ENCODE measurements at regions not wholly inside any gene's neighbourhood (a gene's known extent, or its start where the extent isn't known, plus 50 kb on each side); places are given as distances from the start of the nearest gene placed in this dataset.

DNA sequence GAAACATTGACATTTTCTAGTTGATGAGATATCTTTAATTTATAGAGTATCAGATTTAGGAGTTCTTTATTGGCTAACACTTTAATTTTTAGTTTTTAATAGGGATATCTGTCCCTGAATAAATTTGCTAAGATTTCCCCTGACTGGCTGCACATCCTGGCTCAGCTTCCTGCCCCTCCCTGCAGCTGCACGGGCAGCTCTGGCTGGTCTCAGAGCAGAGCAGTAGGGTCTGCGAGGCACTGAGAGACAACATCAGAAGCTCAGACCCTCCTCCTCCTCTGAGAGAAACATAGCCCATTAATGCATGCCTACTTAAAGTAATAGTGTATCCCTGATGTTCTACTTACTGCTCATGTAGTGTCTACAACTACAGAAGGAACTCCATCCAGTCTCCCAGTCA, 139.2 kb downstream of the TNFSF13B start:
- no peak for DNase-seq (ENCODE audit: low spot score)
- Mint-ChIP-seq H3K4me3 (no peak overlapping the region), H3K36me3 (ENCODE audit: low read depth) (no peaks in the 10 kb centered on the region), H3K4me1 (ENCODE audit: low read depth) (peaks cover 7% of the 10 kb centered on the region), H3K27me3 (ENCODE audit: insufficient read depth) (no peaks in the 10 kb centered on the region), H3K9me3 (no peaks in the 10 kb centered on the region), H3K27ac (no peak overlapping the region)
- intact Hi-C loops (cut with micrococcal nuclease) = no loop called here

DNA sequence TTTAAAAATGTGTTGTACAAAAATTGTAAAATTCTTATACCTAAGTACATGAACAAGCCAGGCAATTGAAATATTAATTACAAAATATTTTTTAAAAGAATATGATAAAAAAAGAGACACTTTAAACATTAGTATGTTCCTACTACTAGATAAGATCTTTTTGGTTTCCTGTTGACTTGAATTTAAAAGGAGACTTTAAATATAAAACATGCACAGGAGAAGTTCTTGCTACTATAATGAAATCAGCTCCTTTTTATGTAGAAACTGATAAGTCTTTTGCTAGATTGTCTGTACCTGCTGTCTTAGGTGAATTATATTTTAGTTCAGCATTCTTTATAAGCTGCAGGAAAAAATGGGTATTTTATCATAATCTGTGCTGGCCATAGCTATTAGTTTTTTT, 140.2 kb downstream of the TNFSF13B start:
- peaks cover 7% of the 10 kb centered on the region for H3K4me1 Mint-ChIP-seq (ENCODE audit: low read depth)
- DNase-seq (ENCODE audit: low spot score) = no peak
- intact Hi-C loops (cut with micrococcal nuclease) = no loop called here
- H3K9me3 Mint-ChIP-seq = no peaks in the 10 kb centered on the region
- no peak overlapping the region for H3K4me3 Mint-ChIP-seq
- H3K36me3 Mint-ChIP-seq (ENCODE audit: low read depth) = no peaks in the 10 kb centered on the region
- H3K27me3 Mint-ChIP-seq (ENCODE audit: insufficient read depth) = no peaks in the 10 kb centered on the region
- no peak overlapping the region for H3K27ac Mint-ChIP-seq

DNA sequence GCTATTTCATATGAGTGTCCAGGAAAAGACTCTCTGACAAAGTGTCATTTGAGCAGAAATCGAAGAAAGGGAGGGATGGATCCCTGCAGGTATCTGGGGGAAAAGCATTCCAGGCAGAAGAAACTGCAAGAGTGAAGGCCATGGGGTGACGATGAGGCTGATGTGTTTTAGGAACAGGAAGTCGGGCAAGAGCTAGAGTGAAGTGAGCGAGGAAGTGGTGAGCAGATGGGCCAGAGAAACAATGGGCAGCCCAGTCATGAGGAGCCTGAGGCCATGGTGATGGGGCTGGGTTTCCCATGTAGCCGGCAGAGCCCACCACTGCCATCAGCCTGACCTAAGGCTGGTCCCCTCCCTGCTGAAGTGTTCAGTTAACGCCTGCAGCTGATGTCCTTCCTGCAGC, 150.2 kb downstream of the TNFSF13B start:
- DNase-seq (ENCODE audit: low spot score) = no peak
- H3K4me3 Mint-ChIP-seq = no peak overlapping the region
- no peaks in the 10 kb centered on the region for H3K9me3 Mint-ChIP-seq
- no peaks in the 10 kb centered on the region for H3K4me1 Mint-ChIP-seq (ENCODE audit: low read depth)
- no peak overlapping the region for H3K27ac Mint-ChIP-seq
- no peaks in the 10 kb centered on the region for H3K36me3 Mint-ChIP-seq (ENCODE audit: low read depth)
- intact Hi-C loops (cut with micrococcal nuclease) = no loop called here
- no peaks in the 10 kb centered on the region for H3K27me3 Mint-ChIP-seq (ENCODE audit: insufficient read depth)

DNA sequence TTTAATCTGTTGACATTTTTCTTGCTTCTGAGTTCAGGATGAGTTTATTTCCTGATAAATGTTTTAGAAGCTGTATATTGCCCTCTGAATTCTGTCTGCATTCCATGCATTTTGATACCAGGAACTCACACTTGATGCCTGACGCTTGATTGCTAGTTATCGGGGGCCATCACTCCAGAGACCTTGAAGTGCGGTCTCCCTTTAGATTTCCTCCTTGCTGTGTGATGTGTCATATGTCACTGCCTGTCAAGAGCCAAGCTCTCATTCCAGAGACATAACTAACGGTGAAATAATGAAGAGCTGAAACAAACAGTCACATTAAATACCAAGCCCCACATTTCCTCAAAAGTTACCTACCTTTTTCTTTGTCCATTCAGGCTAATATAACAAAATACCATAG, 155.5 kb downstream of the TNFSF13B start:
- H3K4me3 Mint-ChIP-seq = no peak overlapping the region
- H3K36me3 Mint-ChIP-seq (ENCODE audit: low read depth) = no peaks in the 10 kb centered on the region
- no peak overlapping the region for H3K27ac Mint-ChIP-seq
- H3K4me1 Mint-ChIP-seq (ENCODE audit: low read depth) = no peaks in the 10 kb centered on the region
- DNase-seq (ENCODE audit: low spot score) = no peak
- intact Hi-C loops (cut with micrococcal nuclease) = no loop called here
- H3K27me3 Mint-ChIP-seq (ENCODE audit: insufficient read depth) = no peaks in the 10 kb centered on the region
- H3K9me3 Mint-ChIP-seq = no peaks in the 10 kb centered on the region

DNA sequence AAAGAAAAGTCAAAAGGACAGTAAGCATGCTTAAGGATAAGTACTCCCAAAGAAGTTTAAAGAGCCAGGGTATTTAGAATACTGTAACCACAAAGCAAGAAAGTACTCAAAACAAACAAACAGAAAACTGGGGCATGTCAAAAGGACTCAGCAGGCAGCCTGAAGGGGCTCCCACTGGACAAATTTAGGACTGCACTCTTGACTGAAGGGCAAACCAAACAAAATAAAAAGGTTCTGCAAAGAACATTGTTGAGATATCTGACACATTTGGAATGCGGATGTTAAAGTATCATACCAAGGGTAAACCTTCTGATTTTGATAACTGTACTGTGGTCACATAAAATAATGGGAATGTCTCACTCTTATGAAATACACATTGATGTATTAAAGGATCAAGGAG, 157.4 kb downstream of the TNFSF13B start:
- H3K9me3 Mint-ChIP-seq = no peaks in the 10 kb centered on the region
- no peak overlapping the region for H3K27ac Mint-ChIP-seq
- H3K4me1 Mint-ChIP-seq (ENCODE audit: low read depth) = no peaks in the 10 kb centered on the region
- H3K4me3 Mint-ChIP-seq = no peak overlapping the region
- H3K36me3 Mint-ChIP-seq (ENCODE audit: low read depth) = no peaks in the 10 kb centered on the region
- no peaks in the 10 kb centered on the region for H3K27me3 Mint-ChIP-seq (ENCODE audit: insufficient read depth)
- intact Hi-C loops (cut with micrococcal nuclease) = no loop called here
- no peak for DNase-seq (ENCODE audit: low spot score)

DNA sequence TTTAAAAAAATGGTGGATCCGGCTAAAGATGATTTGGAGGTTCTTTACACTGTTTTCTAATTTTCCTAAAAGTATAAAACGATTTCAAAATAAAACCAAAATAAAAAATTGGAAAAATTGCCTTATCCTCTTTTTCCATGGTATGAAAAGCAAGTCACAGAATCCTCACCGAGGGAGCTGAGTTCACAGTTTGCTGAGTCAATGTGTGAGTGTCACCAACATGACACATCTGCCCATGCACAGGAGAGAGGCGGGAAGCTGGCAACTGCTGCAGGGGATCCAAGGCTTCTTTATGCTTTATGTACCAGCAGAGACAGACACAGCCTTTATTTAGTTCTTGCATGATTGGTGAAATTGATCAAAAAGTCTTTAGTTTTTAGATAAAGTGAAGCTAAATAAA, 157.8 kb downstream of the TNFSF13B start:
- no peak overlapping the region for H3K4me3 Mint-ChIP-seq
- intact Hi-C loops (cut with micrococcal nuclease) = no loop called here
- no peak overlapping the region for H3K27ac Mint-ChIP-seq
- H3K36me3 Mint-ChIP-seq (ENCODE audit: low read depth) = no peaks in the 10 kb centered on the region
- no peaks in the 10 kb centered on the region for H3K9me3 Mint-ChIP-seq
- DNase-seq (ENCODE audit: low spot score) = no peak
- no peaks in the 10 kb centered on the region for H3K27me3 Mint-ChIP-seq (ENCODE audit: insufficient read depth)
- H3K4me1 Mint-ChIP-seq (ENCODE audit: low read depth) = no peaks in the 10 kb centered on the region

DNA sequence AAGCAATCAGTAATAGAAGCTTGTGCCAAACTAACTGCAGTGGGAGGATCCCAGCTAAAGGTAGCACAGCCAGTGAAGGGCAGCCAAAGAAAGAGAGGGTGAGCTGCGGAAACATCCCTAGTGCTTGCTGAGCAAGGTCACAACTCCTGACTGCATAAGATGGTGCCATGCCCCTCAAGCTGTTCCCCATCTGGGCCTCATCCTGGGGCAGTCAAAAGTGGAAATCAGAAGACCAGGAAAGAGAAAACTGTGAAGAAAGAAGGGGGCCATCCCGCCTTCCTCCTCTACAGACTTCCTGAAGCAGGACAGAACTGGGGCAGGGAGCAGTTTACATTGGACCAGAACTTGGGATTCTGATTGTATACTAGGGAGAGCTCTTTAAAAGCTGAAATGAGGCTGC, 159.2 kb downstream of the TNFSF13B start:
- intact Hi-C loops (cut with micrococcal nuclease) = no loop called here
- Mint-ChIP-seq H3K9me3 (no peaks in the 10 kb centered on the region), H3K36me3 (ENCODE audit: low read depth) (no peaks in the 10 kb centered on the region), H3K4me3 (no peak overlapping the region), H3K27me3 (ENCODE audit: insufficient read depth) (no peaks in the 10 kb centered on the region), H3K4me1 (ENCODE audit: low read depth) (no peaks in the 10 kb centered on the region), H3K27ac (no peak overlapping the region)
- no peak for DNase-seq (ENCODE audit: low spot score)

DNA sequence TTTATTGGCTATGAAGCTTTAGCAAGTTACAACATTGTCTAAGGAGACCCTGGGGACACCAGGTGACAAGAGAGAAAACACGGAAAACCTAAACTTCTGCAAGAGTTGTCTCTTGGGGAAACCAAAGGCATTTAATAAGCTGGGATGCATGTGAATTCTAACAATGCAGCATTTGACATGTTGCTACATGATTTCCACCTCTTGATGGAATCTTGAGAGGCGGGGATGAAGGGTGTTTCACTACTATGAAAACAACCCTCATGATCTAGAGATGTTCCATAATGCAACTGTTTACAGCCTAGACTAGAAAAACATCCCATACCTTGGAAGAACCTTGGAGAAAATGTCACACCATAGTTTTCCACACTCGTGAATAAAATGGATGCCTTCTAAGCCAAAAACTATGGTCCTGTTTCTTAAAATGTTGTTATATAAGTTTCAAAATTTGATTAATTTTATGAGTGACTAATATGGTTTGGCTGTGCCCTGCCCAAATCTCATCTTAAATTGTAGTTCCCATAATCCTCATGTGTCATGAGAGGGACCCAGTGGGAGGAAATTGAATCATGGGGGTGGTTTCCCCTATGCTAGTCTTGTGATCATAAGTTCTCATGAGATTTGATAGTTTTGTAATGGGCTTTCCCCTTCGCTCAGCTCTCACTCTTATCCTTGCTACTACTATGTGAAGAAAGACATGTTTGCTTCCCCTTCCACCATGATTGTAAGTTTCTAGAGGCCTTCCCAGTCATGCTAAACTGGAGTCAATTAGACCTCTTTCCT, 164.6 kb downstream of the TNFSF13B start:
- intact Hi-C loops (cut with micrococcal nuclease) = no loop called here
- Mint-ChIP-seq H3K9me3 (no peaks in the 10 kb centered on the region), H3K4me3 (no peak overlapping the region), H3K27ac (no peak overlapping the region), H3K4me1 (ENCODE audit: low read depth) (no peaks in the 10 kb centered on the region), H3K27me3 (ENCODE audit: insufficient read depth) (no peaks in the 10 kb centered on the region), H3K36me3 (ENCODE audit: low read depth) (no peaks in the 10 kb centered on the region)
- no peak for DNase-seq (ENCODE audit: low spot score)

DNA sequence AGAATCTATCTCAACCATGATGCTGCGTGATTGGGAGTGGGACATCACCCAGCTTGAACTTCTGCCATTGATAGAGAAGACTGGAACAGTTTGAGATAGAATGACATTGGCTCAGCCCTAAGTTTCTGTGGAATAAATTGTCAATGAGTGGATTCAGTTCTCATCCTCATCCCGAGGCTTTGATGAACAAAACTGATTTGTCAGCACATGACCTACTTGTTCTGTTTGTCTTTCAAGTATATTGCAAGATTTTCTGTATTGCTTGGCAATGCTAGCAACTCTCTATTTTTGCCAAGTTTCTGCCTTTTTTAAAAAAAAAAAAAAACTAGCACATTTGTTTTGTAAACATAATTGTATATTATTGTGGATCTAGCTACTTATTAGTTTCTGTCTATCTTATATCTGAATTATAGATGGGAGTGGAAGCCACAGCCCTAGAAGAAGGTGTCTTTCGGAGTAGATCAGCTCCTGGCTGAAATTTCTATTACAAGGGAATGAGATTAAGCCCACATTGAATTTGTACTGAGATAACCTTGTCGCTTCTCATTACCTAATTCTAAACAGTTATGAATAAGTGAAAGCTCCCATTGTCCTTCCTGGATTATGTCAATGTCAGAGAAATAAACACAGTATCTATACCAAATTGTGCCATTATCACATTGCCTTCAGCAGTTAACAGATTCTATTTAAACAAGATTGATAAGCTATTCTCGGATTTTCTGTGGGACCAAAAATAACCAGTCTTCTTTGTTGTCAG, 166.1 kb downstream of the TNFSF13B start:
- Mint-ChIP-seq H3K36me3 (ENCODE audit: low read depth) (no peaks in the 10 kb centered on the region), H3K4me1 (ENCODE audit: low read depth) (no peaks in the 10 kb centered on the region), H3K4me3 (no peak overlapping the region), H3K27me3 (ENCODE audit: insufficient read depth) (no peaks in the 10 kb centered on the region), H3K27ac (no peak overlapping the region), H3K9me3 (no peaks in the 10 kb centered on the region)
- no peak for DNase-seq (ENCODE audit: low spot score)
- intact Hi-C loops (cut with micrococcal nuclease) = no loop called here

DNA sequence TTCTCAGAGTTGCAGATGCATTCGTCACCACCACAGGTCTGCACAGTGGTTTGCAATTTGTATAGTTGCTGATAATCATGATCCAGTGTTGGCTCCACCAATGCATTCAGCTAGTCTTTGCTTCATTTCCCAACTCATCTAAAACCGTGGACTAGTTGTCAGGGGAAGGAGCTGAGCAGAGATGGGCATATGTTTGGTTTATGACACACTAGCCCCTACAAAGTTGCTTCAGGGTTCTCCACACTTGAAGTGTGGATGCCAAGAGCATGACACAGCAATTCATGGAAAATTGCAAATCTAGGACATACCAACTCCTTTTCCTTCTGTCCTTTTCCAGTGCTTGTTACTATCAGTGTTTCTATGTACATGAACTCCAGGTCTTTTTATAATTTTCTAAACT, 168.0 kb downstream of the TNFSF13B start:
- H3K9me3 Mint-ChIP-seq = no peaks in the 10 kb centered on the region
- H3K36me3 Mint-ChIP-seq (ENCODE audit: low read depth) = no peaks in the 10 kb centered on the region
- no peak for DNase-seq (ENCODE audit: low spot score)
- H3K27me3 Mint-ChIP-seq (ENCODE audit: insufficient read depth) = peaks cover 2% of the 10 kb centered on the region
- no peak overlapping the region for H3K27ac Mint-ChIP-seq
- H3K4me3 Mint-ChIP-seq = no peak overlapping the region
- intact Hi-C loops (cut with micrococcal nuclease) = no loop called here
- H3K4me1 Mint-ChIP-seq (ENCODE audit: low read depth) = no peaks in the 10 kb centered on the region

DNA sequence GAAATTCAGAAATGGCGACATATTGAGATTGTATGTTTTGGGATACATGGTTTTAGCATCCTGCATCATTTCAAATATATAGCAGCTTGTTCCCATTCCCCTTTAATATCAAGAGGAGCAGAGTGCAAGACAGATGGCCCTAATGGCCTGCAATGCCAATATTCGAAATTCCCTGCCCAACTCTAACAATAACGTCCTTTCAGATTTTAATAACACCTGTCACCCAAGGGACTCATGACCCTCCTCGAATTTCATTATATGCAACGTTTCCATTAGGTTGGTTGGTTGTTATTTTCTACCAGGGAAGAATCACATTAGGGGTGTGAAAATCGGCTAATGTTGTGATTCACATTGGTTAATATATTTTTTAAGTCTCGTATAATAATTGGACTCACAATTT, 170.0 kb downstream of the TNFSF13B start:
- Mint-ChIP-seq H3K27me3 (ENCODE audit: insufficient read depth) (peaks cover 2% of the 10 kb centered on the region), H3K27ac (no peak overlapping the region), H3K9me3 (no peaks in the 10 kb centered on the region), H3K4me1 (ENCODE audit: low read depth) (no peaks in the 10 kb centered on the region), H3K36me3 (ENCODE audit: low read depth) (no peaks in the 10 kb centered on the region), H3K4me3 (no peak overlapping the region)
- no peak for DNase-seq (ENCODE audit: low spot score)
- intact Hi-C loops (cut with micrococcal nuclease) = no loop called here

DNA sequence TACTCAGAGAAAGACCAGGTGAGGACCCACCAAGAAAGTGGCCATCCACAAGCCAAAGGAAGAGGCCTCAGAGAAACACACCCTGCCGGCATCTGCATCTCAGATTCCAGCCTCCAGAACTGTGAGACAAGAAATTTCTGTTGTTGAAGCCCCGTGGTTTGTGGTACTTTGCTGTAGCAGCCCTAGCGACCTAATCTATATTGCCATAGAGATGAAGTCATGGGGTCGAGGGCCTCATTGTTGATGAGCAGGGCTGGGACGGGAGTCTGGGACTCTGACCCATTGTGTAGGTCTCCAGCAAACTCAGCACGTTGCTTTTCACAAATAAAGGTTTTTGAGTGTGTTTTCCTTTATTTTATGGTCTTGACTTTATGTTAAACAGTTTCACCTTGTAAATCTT, 174.9 kb downstream of the TNFSF13B start:
- Mint-ChIP-seq H3K27ac (no peak overlapping the region), H3K4me1 (ENCODE audit: low read depth) (no peaks in the 10 kb centered on the region), H3K36me3 (ENCODE audit: low read depth) (no peaks in the 10 kb centered on the region), H3K9me3 (no peaks in the 10 kb centered on the region), H3K4me3 (no peak overlapping the region), H3K27me3 (ENCODE audit: insufficient read depth) (peaks cover 3% of the 10 kb centered on the region)
- no peak for DNase-seq (ENCODE audit: low spot score)
- intact Hi-C loops (cut with micrococcal nuclease) = no loop called here

DNA sequence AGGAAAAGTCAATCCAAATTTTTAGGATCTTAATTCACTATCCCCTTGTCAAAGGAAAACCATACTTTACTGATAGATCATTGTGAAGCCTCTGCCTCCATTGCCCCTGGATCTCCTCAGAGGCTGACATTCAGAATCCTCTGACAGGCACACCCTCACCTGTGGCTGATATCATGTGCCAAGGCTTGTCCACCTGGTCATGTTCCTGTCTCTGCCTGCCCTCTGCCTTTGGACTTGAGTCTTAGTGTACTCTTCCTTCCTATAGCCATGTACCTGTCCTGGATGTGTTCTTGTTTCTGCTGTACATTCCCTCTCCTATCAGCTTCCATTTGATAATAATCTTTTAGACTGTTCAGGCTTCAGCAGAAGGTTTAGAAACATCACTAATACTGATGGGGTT, 179.4 kb downstream of the TNFSF13B start:
- Mint-ChIP-seq H3K27ac (no peak overlapping the region), H3K9me3 (no peaks in the 10 kb centered on the region), H3K4me3 (no peak overlapping the region), H3K36me3 (ENCODE audit: low read depth) (no peaks in the 10 kb centered on the region), H3K27me3 (ENCODE audit: insufficient read depth) (peaks cover 1% of the 10 kb centered on the region), H3K4me1 (ENCODE audit: low read depth) (no peaks in the 10 kb centered on the region)
- no peak for DNase-seq (ENCODE audit: low spot score)
- intact Hi-C loops (cut with micrococcal nuclease) = no loop called here

All from activated T-helper 1 cell treated with anti-CD3 and anti-CD28 coated beads, Interleukin-12 subunit alpha, Interleukin-12 subunit beta, Interleukin-2, Interleukin-4 antibody, amounts not matched to agents 30 ng/mL and 10 ng/mL and 1 ng/mL, durations not matched to agents 14 hours and 24 hours and 36 hours (primary cell).